Heart right ventricle (tissue), 16 donors: ENCODE measurements at regions not wholly inside any gene's neighbourhood (a gene's known extent, or its start where the extent isn't known, plus 50 kb on each side); places are given as distances from the start of the nearest gene placed in this dataset.
"Not testable (repeated sequence)": the region's sequence is repeated elsewhere in the genome, so short reads cannot be mapped to it uniquely, and the experiment has no call there.

Experiments used
- ATAC-seq, 8 donors: fragments of 200-7000 bp; cut with Tn5 transposase; one replicate each; pipeline ENCODE4 v1.9.1; 2020; ENCODE audit warnings: mild to moderate bottlenecking in 8 of 8, moderate library complexity in 8 of 8, moderate number of reproducible peaks in 1 of 8
- DNase-seq, 2 donors: peaks; one replicate each; pipeline ENCODE4 v3.0.0-alpha.2; 2020
- H3K27ac ChIP-seq, 10 donors: fragments of 200-600 bp; sonication (generic) in 2 of 10; one replicate each; pipeline versions ENCODE4 v1.5.0 to v1.8.0; 2020 to 2022; ENCODE audit warnings: mild to moderate bottlenecking in 3 of 10
- H3K27me3 ChIP-seq, 7 donors: fragments of 200-600 bp; one replicate each; pipeline ENCODE4 v1.8.0; 2021 to 2022; ENCODE audit warnings: mild to moderate bottlenecking in 2 of 7
- H3K36me3 ChIP-seq, 9 donors: fragments of 200-600 bp; sonication (generic) in 1 of 9; one replicate each; pipeline versions ENCODE4 v1.5.0 to v1.8.0; 2020 to 2022; ENCODE audit warnings: mild to moderate bottlenecking in 2 of 9
- H3K4me1 ChIP-seq, 9 donors: fragments of 200-600 bp; sonication (generic) in 1 of 9; one replicate each; pipeline versions ENCODE4 v1.5.0 to v1.8.0; 2020 to 2022; ENCODE audit warnings: mild to moderate bottlenecking in 4 of 9
- H3K4me3 ChIP-seq, 10 donors: fragments of 200-600 bp; sonication (generic) in 2 of 10; one replicate each; pipeline versions ENCODE4 v1.5.0 to v1.8.0; 2020 to 2022; ENCODE audit warnings: mild to moderate bottlenecking in 7 of 10, moderate library complexity in 2 of 10
- H3K9me3 ChIP-seq, 11 donors: fragments of 200-600 bp in 10 of 11; sonication (generic) in 2 of 11; one replicate each; pipeline versions ENCODE4 v1.5.0 to v1.8.0; 2013 to 2022; ENCODE audit warnings: mild to moderate bottlenecking in 2 of 11, control low read depth in 1 of 11, moderate library complexity in 1 of 11
- WGBS, 2 donors: extraction: QIAGEN DNeasy Blood & Tissue Kit; methylation state at CpG; one replicate each; pipeline ENCODE4 v1.1.7; 2013; ENCODE audit warnings: inconsistent platforms in 1 of 2; 5-methylcytosine and 5-hydroxymethylcytosine counted together
- intact Hi-C, 10 donors: fragments of 100-400 bp; cut with DNase I; formaldehyde crosslinking; loops; one replicate each; pipeline versions ENCODE4 v1.11.1 to v1.14.2; 2022
- TF ChIP-seq, protein P1 (sequence below), 9 donors: fragments of 200-600 bp; sonication (generic) in 2 of 9; IDR thresholded peaks; one replicate each; pipeline versions ENCODE4 v1.5.0 to v1.8.0; 2021 to 2022; ENCODE audit warnings: antibody characterized with exemption in 9 of 9, mild to moderate bottlenecking in 5 of 9, moderate library complexity in 1 of 9
- donor health status: Arrhythmogenic right ventricular cardiomyopathy.
- donor health status: ischemic (EF 13 %, LVEDD 7.1; RV severe dilation, severe dysfunction).
- donor health status: healthy with polysubstance abuse.
- donor health status: DM: no; HTN: yes; CAD: no.
- donor health status: DM: no; HTN: no; CAD: no.
- donor health status: ischemic (EF 25% LVEDD 6.9; RV normal size, moderate dysfunction).
- donor health status: ischemic (EF 25% LVEDD 5.7; RV mildly dilated, moderate dysfunction).
- donor health status: healthy.
- donor health status: DM: yes; HTN: yes; CAD: no.
- donor health status: Ischemic cardiomyopathy.
- donor health status: ischemic (EF 35%, LVEDD 5.7; RV mildly dilated, moderate dysfunction).
- donor health status: nonischemic (EF 11% LVEDD 7.7; RV severe dilation, severe dysfunction).
- donor health status: DM: yes; HTN: yes; CAD: no.
- donor health status: PGD.
- donor health status: ischemic (EF 29% LVEDD 5.4; RV normal size, mild dysfunction).
- donor health status: nonischemic (EF 23%, LVEDD 6.1; RV moderate dilation, normal function).

DNA sequence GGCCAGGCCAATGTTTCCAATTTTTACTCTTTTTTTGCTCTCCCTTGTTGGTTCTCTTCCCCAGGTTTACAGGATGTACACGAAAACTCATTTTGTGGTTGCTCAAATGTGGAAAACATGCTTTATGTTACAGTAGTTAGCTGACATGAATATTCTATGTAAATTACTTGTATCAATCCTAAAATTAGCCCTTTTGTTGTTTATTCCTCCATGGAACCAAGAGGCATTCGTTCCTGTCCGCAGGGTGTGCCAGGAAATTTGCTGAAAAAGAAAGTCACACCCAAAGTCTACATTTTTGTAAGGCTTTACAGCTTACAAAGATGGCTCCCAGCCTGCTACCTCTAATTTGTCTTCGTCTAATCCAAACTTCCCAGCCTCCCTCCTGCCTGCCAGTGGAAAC is 652.3 kb downstream of the ETS1 start:
- WGBS, 2 donors, result 72 to 81% methylated on average over 4 of the region's 4 CpGs
- TF ChIP-seq, protein P1, sequence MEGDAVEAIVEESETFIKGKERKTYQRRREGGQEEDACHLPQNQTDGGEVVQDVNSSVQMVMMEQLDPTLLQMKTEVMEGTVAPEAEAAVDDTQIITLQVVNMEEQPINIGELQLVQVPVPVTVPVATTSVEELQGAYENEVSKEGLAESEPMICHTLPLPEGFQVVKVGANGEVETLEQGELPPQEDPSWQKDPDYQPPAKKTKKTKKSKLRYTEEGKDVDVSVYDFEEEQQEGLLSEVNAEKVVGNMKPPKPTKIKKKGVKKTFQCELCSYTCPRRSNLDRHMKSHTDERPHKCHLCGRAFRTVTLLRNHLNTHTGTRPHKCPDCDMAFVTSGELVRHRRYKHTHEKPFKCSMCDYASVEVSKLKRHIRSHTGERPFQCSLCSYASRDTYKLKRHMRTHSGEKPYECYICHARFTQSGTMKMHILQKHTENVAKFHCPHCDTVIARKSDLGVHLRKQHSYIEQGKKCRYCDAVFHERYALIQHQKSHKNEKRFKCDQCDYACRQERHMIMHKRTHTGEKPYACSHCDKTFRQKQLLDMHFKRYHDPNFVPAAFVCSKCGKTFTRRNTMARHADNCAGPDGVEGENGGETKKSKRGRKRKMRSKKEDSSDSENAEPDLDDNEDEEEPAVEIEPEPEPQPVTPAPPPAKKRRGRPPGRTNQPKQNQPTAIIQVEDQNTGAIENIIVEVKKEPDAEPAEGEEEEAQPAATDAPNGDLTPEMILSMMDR (IDR thresholded peaks at IDR 0.05), result no peak
- H3K36me3 ChIP-seq, result no peaks in the 10 kb centered on the region
- no peak overlapping the region for H3K4me3 ChIP-seq
- no peak overlapping the region for H3K27ac ChIP-seq
- intact Hi-C loops, result no loop called here
- DNase-seq (no peak), ATAC-seq (no peak)
- no peaks in the 10 kb centered on the region for H3K9me3 ChIP-seq
- peaks cover 0 to under 1% (median 0%) of the 10 kb centered on the region in 7 donors for H3K27me3 ChIP-seq
- H3K4me1 ChIP-seq, result no peaks in the 10 kb centered on the region

DNA sequence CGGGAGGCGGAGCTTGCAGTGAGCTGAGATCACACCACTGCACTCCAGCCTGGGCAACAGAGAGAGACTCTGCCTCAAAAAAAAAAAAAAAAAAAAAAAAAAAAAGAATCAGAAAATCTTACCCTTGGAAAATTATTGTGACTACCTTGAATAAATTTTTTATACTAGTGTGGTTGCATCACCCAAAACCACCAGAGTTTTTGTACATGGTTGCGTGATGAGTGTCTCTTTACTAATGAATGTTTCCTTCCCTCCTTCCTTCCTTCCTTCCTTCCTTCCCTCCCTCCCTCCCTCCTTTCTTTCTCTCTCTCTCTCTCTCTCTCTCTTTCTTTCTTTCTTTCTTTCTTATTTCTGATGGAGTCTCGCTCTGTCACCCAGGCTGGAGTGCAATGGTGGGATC is 653.4 kb downstream of the ETS1 start:
- ATAC-seq, H3K4me1 ChIP-seq, DNase-seq, H3K4me3 ChIP-seq, intact Hi-C loops, H3K36me3 ChIP-seq, H3K27ac ChIP-seq, H3K27me3 ChIP-seq, H3K9me3 ChIP-seq: not testable (repeated sequence)
- WGBS, 2 donors, result 89 to 94% methylated on average over 4 of the region's 4 CpGs

DNA sequence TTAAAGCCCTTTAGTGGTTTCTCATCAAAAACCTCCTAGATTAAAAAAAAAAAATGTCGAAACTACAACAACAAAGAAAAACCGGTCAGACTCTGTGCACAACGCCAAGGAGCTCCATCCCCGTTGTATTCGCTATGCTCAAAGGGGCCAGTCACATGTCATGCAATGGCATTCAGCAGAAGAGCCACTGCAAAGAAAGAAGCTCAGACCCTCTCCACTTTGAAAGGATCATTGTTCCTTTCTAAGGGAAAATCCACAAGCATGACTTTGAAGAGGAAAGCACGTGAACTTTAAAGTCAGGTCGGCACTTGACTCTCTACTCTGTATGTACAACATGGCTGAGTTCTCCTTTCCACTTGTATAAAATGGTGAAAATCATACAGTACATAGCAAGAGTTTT is 655.6 kb downstream of the ETS1 start:
- Histone ChIP-seq H3K4me1 (no peaks in the 10 kb centered on the region), H3K9me3 (no peaks in the 10 kb centered on the region), H3K27ac (no peak overlapping the region), H3K4me3 (no peak overlapping the region), H3K36me3 (no peaks in the 10 kb centered on the region), H3K27me3 (peaks cover 0 to 11% (median 0%) of the 10 kb centered on the region in 7 donors)
- no peak for DNase-seq
- ATAC-seq, result no peak
- WGBS, 2 donors, result 86% methylated on average over 7 of the region's 7 CpGs
- TF ChIP-seq, protein P1 (IDR thresholded peaks at IDR 0.05), result no peak
- intact Hi-C loops, result no loop called here

DNA sequence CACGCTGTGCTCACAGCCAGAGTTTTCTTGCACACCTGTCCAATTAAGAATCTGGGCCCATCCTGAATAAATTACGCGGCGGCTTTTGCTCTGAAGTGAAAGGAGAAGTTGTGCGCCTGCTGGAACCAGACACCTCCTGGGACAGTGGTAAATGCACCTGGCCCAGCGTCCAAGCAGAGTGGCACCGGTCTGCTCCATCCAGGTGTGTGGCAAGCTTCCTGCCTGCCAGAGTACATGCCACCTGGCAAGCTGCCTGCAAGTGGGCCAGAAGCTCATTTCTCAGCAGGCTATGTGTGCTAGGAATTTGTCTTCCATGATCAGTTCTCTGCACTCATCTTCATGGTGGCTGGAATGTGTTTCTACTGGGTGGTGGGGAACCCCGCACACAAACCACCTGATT is 660.6 kb downstream of the ETS1 start:
- no peak for ATAC-seq
- Histone ChIP-seq H3K4me3 (no peak overlapping the region), H3K27me3 (peaks cover 0 to 11% (median 0%) of the 10 kb centered on the region in 7 donors), H3K36me3 (no peaks in the 10 kb centered on the region), H3K4me1 (no peaks in the 10 kb centered on the region), H3K9me3 (no peaks in the 10 kb centered on the region), H3K27ac (no peak overlapping the region)
- intact Hi-C loops, result no loop called here
- no peak for DNase-seq
- 92 to 93% methylated on average over 8 of the region's 8 CpGs for WGBS, 2 donors
- TF ChIP-seq, protein P1 (IDR thresholded peaks at IDR 0.05), result no peak

DNA sequence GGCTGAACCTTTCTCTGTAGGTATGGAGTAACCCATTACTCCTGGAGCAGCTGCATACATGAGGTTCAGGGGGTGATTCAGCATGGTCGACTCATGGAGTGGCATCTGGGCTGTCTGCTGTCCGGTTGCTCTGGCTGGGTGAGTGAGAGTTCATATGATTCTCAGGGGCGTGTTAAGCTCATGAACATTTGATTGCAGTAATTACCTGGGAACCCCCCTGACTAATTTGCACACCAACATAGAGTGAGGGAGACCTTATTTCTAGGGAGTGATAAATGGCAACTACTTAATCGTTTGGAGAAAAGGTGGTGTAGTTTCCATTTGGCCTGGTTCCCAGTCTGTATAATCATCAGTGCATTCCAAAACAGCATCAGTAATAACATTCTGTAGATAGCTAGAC is 661.9 kb downstream of the ETS1 start:
- intact Hi-C loops, result no loop called here
- Histone ChIP-seq H3K36me3 (no peaks in the 10 kb centered on the region), H3K27ac (no peak overlapping the region), H3K4me1 (no peaks in the 10 kb centered on the region), H3K27me3 (peaks cover 0 to 11% (median 0%) of the 10 kb centered on the region in 7 donors), H3K4me3 (no peak overlapping the region), H3K9me3 (no peaks in the 10 kb centered on the region)
- no peak for DNase-seq
- TF ChIP-seq, protein P1 (IDR thresholded peaks at IDR 0.05), result no peak
- no peak for ATAC-seq
- WGBS, 2 donors, result 45 to 64% methylated on average over 4 of the region's 4 CpGs
